ENCODE measurements at regions not wholly inside any gene's neighbourhood (a gene's known extent, or its start where the extent isn't known, plus 50 kb on each side); places are given as distances from the start of the nearest gene placed in this dataset.

DNA sequence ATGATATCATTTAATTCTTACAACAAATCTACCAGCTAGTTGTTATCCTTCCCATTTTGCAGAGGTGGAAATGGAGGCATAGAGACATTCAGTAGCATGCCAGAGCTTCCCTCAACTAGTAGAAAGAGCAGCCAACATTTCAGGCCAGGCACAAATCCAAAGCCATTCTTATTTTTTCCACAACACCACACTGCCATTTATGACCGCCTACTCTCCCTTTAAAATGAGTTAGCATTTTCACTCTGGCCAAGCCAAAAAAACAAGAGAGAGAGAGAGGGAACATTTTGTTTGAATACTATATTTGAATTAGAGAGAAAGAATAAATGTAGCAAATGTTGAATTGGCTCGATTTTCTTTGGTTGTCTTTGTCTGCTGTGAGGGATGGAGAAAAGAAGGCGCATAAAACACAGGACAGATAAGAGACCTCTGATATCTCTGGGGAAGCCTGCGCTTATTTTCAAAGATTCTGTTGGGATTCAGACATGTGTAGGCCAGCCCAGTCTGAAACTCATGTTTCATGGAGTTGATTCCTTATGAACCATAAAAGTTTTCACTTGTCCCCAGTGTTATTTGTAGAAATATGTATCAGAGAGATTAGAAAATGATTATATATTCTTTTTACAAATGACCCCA lies 265.7 kb downstream of the RAB28 start:
- BruUV-seq (replicated peaks): no TSS peak

GRCh38 chr4:13215560-13215959 lies 268.6 kb downstream of the RAB28 start:
- intact Hi-C loops (cut with micrococcal nuclease): no loop called here
- Histone ChIP-seq H3K36me3 (ENCODE audit: low read depth, low read length) (no peaks in the 10 kb centered on the region), H4K20me1 (ENCODE audit: low read length) (no peaks in the 10 kb centered on the region), H3F3A (ENCODE audit: low read length, unreplicated experiment) (no peaks in the 10 kb centered on the region), H3K27ac (ENCODE audit: low read length) (no peak overlapping the region), H3K9me3 (ENCODE audit: low read length) (no peaks in the 10 kb centered on the region), H3K4me3 (ENCODE audit: low read length) (no peak overlapping the region), H3K79me2 (ENCODE audit: low read length) (no peaks in the 10 kb centered on the region), H3K9me2 (replicated peaks; ENCODE audit: low read length) (no peaks in the 10 kb centered on the region), H3K4me2 (ENCODE audit: low read length) (no peak overlapping the region), H3K9ac (ENCODE audit: low read length) (no peak overlapping the region), H3K4me1 (ENCODE audit: insufficient read depth, low read length) (no peaks in the 10 kb centered on the region), H2AFZ (ENCODE audit: low read length) (no peak overlapping the region), H3K27me3 (ENCODE audit: low read length) (no peaks in the 10 kb centered on the region)
- TF ChIP-seq EZH2phosphoT487 (IDR thresholded peaks at IDR 0.05; ENCODE audit: borderline replicate concordance, low read length) (no peak), EZH2 (IDR thresholded peaks at IDR 0.05; ENCODE audit: low read length, unreplicated experiment) (no peak), CTCF (conservative IDR thresholded peaks at IDR 0.05; ENCODE audit: low read depth, low read length) (no peak)
- ATAC-seq: no peak
- ChIA-PET POLR2A (ENCODE audit: unreplicated experiment) (no interaction called here), CTCF (no interaction called here)
- DNase-seq: no peak
- BruUV-seq (replicated peaks): no TSS peak

More for the DNA sequence above, 265.7 kb downstream of the RAB28 start:
- H3K79me2 ChIP-seq (ENCODE audit: low read length): no peaks in the 10 kb centered on the region
- no peaks in the 10 kb centered on the region for H3K9me2 ChIP-seq (replicated peaks; ENCODE audit: low read length)
- H2AFZ ChIP-seq (ENCODE audit: low read length): no peak overlapping the region
- no peaks in the 10 kb centered on the region for H4K20me1 ChIP-seq (ENCODE audit: low read length)
- H3K4me3 ChIP-seq (ENCODE audit: low read length): no peak overlapping the region
- H3F3A ChIP-seq (ENCODE audit: low read length, unreplicated experiment): no peaks in the 10 kb centered on the region
- ATAC-seq (no peak), DNase-seq (no peak)
- H3K4me1 ChIP-seq (ENCODE audit: insufficient read depth, low read length): no peaks in the 10 kb centered on the region
- H3K4me2 ChIP-seq (ENCODE audit: low read length): no peak overlapping the region
- no peak overlapping the region for H3K9ac ChIP-seq (ENCODE audit: low read length)
- no peak overlapping the region for H3K27ac ChIP-seq (ENCODE audit: low read length)
- no peaks in the 10 kb centered on the region for H3K27me3 ChIP-seq (ENCODE audit: low read length)
- ChIA-PET POLR2A (ENCODE audit: unreplicated experiment) (no interaction called here), CTCF (no interaction called here)
- no peaks in the 10 kb centered on the region for H3K9me3 ChIP-seq (ENCODE audit: low read length)
- TF ChIP-seq EZH2 (IDR thresholded peaks at IDR 0.05; ENCODE audit: low read length, unreplicated experiment) (no peak), CTCF (conservative IDR thresholded peaks at IDR 0.05; ENCODE audit: low read depth, low read length) (no peak), EZH2phosphoT487 (IDR thresholded peaks at IDR 0.05; ENCODE audit: borderline replicate concordance, low read length) (no peak)
- intact Hi-C loops (cut with micrococcal nuclease): no loop called here
- H3K36me3 ChIP-seq (ENCODE audit: low read depth, low read length): no peaks in the 10 kb centered on the region

DNA sequence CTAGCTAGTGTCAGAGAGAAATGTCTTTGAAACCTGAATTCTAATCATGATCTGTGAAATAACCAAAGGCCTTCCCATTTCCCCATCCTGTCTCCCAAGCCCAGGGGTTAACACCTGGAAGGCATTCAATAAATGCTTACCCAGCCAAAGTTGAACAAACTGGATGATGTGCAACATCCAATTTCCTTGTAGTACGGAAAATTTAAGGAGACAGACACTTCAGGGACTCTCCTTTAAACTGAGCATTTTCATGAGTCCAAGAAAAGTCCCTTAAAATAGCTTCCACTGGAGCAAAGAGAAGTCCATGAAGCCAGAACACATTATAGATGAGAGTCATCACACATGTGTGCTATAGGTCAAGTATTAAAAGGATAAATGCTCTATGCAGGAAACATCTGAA lies 271.2 kb downstream of the RAB28 start:
- no peaks in the 10 kb centered on the region for H3K4me1 ChIP-seq (ENCODE audit: insufficient read depth, low read length)
- no peaks in the 10 kb centered on the region for H3K9me3 ChIP-seq (ENCODE audit: low read length)
- H4K20me1 ChIP-seq (ENCODE audit: low read length): no peaks in the 10 kb centered on the region
- no peak overlapping the region for H3K27ac ChIP-seq (ENCODE audit: low read length)
- ChIA-PET POLR2A (ENCODE audit: unreplicated experiment) (no interaction called here), CTCF (no interaction called here)
- DNase-seq: peak; percentile 1
- BruUV-seq (replicated peaks): no TSS peak
- H3K27me3 ChIP-seq (ENCODE audit: low read length): no peaks in the 10 kb centered on the region
- no peak overlapping the region for H3K4me3 ChIP-seq (ENCODE audit: low read length)
- H3K79me2 ChIP-seq (ENCODE audit: low read length): no peaks in the 10 kb centered on the region
- H3K4me2 ChIP-seq (ENCODE audit: low read length): no peak overlapping the region
- H3K36me3 ChIP-seq (ENCODE audit: low read depth, low read length): no peaks in the 10 kb centered on the region
- H3K9me2 ChIP-seq (replicated peaks; ENCODE audit: low read length): no peaks in the 10 kb centered on the region
- intact Hi-C loops (cut with micrococcal nuclease): no loop called here
- no peak for ATAC-seq
- no peak overlapping the region for H3K9ac ChIP-seq (ENCODE audit: low read length)
- H3F3A ChIP-seq (ENCODE audit: low read length, unreplicated experiment): no peaks in the 10 kb centered on the region
- no peak for TF ChIP-seq EZH2phosphoT487 (IDR thresholded peaks at IDR 0.05; ENCODE audit: borderline replicate concordance, low read length)
- TF ChIP-seq EZH2 (IDR thresholded peaks at IDR 0.05; ENCODE audit: low read length, unreplicated experiment): no peak
- no peak for TF ChIP-seq CTCF (conservative IDR thresholded peaks at IDR 0.05; ENCODE audit: low read depth, low read length)
- no peak overlapping the region for H2AFZ ChIP-seq (ENCODE audit: low read length)

Measured in PC-3 (cell line).